ENCODE measurements at regions not wholly inside any gene's neighbourhood (a gene's known extent, or its start where the extent isn't known, plus 50 kb on each side); places are given as distances from the start of the nearest gene placed in this dataset.

GRCh38 chr9:80899208-80899607, 790.1 kb downstream of the TLE1 start:
- TF ChIP-seq, protein P1, sequence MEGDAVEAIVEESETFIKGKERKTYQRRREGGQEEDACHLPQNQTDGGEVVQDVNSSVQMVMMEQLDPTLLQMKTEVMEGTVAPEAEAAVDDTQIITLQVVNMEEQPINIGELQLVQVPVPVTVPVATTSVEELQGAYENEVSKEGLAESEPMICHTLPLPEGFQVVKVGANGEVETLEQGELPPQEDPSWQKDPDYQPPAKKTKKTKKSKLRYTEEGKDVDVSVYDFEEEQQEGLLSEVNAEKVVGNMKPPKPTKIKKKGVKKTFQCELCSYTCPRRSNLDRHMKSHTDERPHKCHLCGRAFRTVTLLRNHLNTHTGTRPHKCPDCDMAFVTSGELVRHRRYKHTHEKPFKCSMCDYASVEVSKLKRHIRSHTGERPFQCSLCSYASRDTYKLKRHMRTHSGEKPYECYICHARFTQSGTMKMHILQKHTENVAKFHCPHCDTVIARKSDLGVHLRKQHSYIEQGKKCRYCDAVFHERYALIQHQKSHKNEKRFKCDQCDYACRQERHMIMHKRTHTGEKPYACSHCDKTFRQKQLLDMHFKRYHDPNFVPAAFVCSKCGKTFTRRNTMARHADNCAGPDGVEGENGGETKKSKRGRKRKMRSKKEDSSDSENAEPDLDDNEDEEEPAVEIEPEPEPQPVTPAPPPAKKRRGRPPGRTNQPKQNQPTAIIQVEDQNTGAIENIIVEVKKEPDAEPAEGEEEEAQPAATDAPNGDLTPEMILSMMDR (IDR thresholded peaks at IDR 0.05), result no peak
- TF ChIP-seq POLR2A (IDR thresholded peaks at IDR 0.05) (no peak), POLR2AphosphoS5 (IDR thresholded peaks at IDR 0.05; ENCODE audit: insufficient read depth in 1 of 2, low read depth in 1 of 2) (no peak)

Measured in vagina (tissue), 2 donors.